IPS-11a (cell line): ENCODE measurements at regions not wholly inside any gene's neighbourhood (a gene's known extent, or its start where the extent isn't known, plus 50 kb on each side); places are given as distances from the start of the nearest gene placed in this dataset.

Experiments
- H3K4me3 ChIP-seq: one replicate; pipeline ENCODE4 v1.5.1; 2013; ENCODE audit warnings: low read depth, low read length, control low read depth

- H3K4me3 ChIP-seq = no peak overlapping the region
Measured at GRCh38 chr2:111705239-111705638, 178.8 kb downstream of the ANAPC1 start.

GRCh38 chr2:111705711-111706336 is 178.2 kb downstream of the ANAPC1 start:
- no peak overlapping the region for H3K4me3 ChIP-seq

- no peak overlapping the region for H3K4me3 ChIP-seq
Measured at GRCh38 chr2:111706481-111707001, 177.5 kb downstream of the ANAPC1 start.

- no peak overlapping the region for H3K4me3 ChIP-seq
Measured at GRCh38 chr2:111707700-111708099, 176.3 kb downstream of the ANAPC1 start.

GRCh38 chr2:111708476-111709180 is 175.4 kb downstream of the ANAPC1 start:
- H3K4me3 ChIP-seq = no peak overlapping the region

GRCh38 chr2:111709321-111709720 is 174.7 kb downstream of the ANAPC1 start:
- no peak overlapping the region for H3K4me3 ChIP-seq

GRCh38 chr2:111710085-111710484 is 173.9 kb downstream of the ANAPC1 start:
- no peak overlapping the region for H3K4me3 ChIP-seq

GRCh38 chr2:111710613-111711012 is 173.4 kb downstream of the ANAPC1 start:
- no peak overlapping the region for H3K4me3 ChIP-seq

GRCh38 chr2:111711270-111711669 is 172.7 kb downstream of the ANAPC1 start:
- no peak overlapping the region for H3K4me3 ChIP-seq

GRCh38 chr2:111712361-111712760 is 171.6 kb downstream of the ANAPC1 start:
- H3K4me3 ChIP-seq = no peak overlapping the region

- no peak overlapping the region for H3K4me3 ChIP-seq
Measured at GRCh38 chr2:111712940-111713515, 171.0 kb downstream of the ANAPC1 start.

- no peak overlapping the region for H3K4me3 ChIP-seq
Measured at GRCh38 chr2:111715987-111716904, 167.7 kb downstream of the ANAPC1 start.

- no peak overlapping the region for H3K4me3 ChIP-seq
Measured at GRCh38 chr2:111716905-111717775, 166.9 kb downstream of the ANAPC1 start.
